OCI-LY7 (cell line): ENCODE measurements at regions not wholly inside any gene's neighbourhood (a gene's known extent, or its start where the extent isn't known, plus 50 kb on each side); places are given as distances from the start of the nearest gene placed in this dataset.

Source experiments
- BruUV-seq: library from RNA; stranded (reverse); fragments of 400-500 nt; replicated peaks from 2 replicates; lab custom pipeline; 2021; lab: Mats Ljungman, UMichigan
- CTCF ChIA-PET: fragments of 300-600 bp; sonication (Branson Sonifier 250); formaldehyde crosslinking; loops from one replicate; lab custom pipeline; 2022; ENCODE audit warnings: antibody characterized with exemption; ENCODE audit not compliant: unreplicated experiment; lab: Charles Lee
- POLR2A ChIA-PET: fragments of 300-600 bp; sonication (Branson Sonifier 250); formaldehyde crosslinking; loops from one replicate; lab custom pipeline; 2022; ENCODE audit warnings: antibody characterized with exemption; lab: Charles Lee
- DNase-seq: peaks from one replicate; pipeline ENCODE4 v3.0.0-alpha.2; 2015; ENCODE audit warnings: low spot score
- H2AFZ ChIP-seq: fragments of 200-600 bp; sonication (generic), shearing (Covaris generic); 2 replicates; pipeline ENCODE4 v1.6.1; 2014; ENCODE audit warnings: mild to moderate bottlenecking, antibody characterized with exemption, low read length, moderate library complexity
- H3K27ac ChIP-seq: fragments of 200-600 bp; sonication (generic); 2 replicates; pipeline ENCODE4 v1.5.1; 2014; ENCODE audit warnings: mixed run types, low read depth, mild to moderate bottlenecking, moderate library complexity, low read length, inconsistent platforms; ENCODE audit not compliant: poor library complexity, severe bottlenecking
- H3K36me3 ChIP-seq: fragments of 200-600 bp; sonication (generic); 2 replicates; pipeline ENCODE4 v1.6.1; 2014; ENCODE audit warnings: mild to moderate bottlenecking, antibody characterized with exemption, low read length, moderate library complexity, mixed read lengths; ENCODE audit not compliant: insufficient read depth
- H3K4me1 ChIP-seq: fragments of 200-600 bp; sonication (generic); 2 replicates; pipeline ENCODE4 v1.5.1; 2014; ENCODE audit warnings: mild to moderate bottlenecking, low read length; ENCODE audit not compliant: insufficient read depth, poor library complexity, severe bottlenecking
- H3K4me2 ChIP-seq: fragments of 200-600 bp; sonication (generic); 2 replicates; pipeline ENCODE4 v1.6.1; 2014; ENCODE audit warnings: mild to moderate bottlenecking, low read length
- H3K4me3 ChIP-seq: fragments of 200-600 bp; sonication (generic); 2 replicates; pipeline ENCODE4 v1.5.1; 2014; ENCODE audit warnings: mild to moderate bottlenecking, low read depth, low read length; ENCODE audit not compliant: poor library complexity, severe bottlenecking
- H3K79me2 ChIP-seq: fragments of 200-600 bp; sonication (generic); 2 replicates; pipeline ENCODE4 v1.6.1; 2016; ENCODE audit warnings: low read depth, mild to moderate bottlenecking, low read length, moderate library complexity, mixed read lengths; ENCODE audit not compliant: insufficient read depth
- H3K9me2 ChIP-seq: fragments of 200-600 bp; sonication (generic); 2 replicates; pipeline ENCODE4 v1.6.1; 2016; ENCODE audit warnings: mild to moderate bottlenecking, low read length, mixed read lengths; ENCODE audit not compliant: insufficient read depth
- H3K9me3 ChIP-seq: fragments of 200-600 bp; sonication (generic); 2 replicates; pipeline ENCODE4 v1.6.1; 2014; ENCODE audit warnings: mild to moderate bottlenecking, mixed run types, low read length, mixed read lengths
- H4K20me1 ChIP-seq: fragments of 200-600 bp; sonication (generic); 2 replicates; pipeline ENCODE4 v1.6.1; 2014; ENCODE audit warnings: mild to moderate bottlenecking, antibody characterized with exemption, low read length, moderate library complexity, mixed read lengths; ENCODE audit not compliant: insufficient read depth
- EZH2phosphoT487 ChIP-seq: fragments of 200-600 bp; sonication (generic); IDR thresholded peaks from 2 replicates; pipeline ENCODE4 v1.6.1; 2018; ENCODE audit warnings: low read depth, borderline replicate concordance, mild to moderate bottlenecking, mixed run types, antibody characterized with exemption, low read length, moderate library complexity, mixed read lengths
- intact Hi-C: fragments of 100-400 bp; cut with micrococcal nuclease; formaldehyde crosslinking; loops from one replicate; pipeline ENCODE4 v1.10.0; 2022; ENCODE audit not compliant: unreplicated experiment
- TF ChIP-seq, protein P1 (sequence below): fragments of 200-600 bp; sonication (generic); conservative IDR thresholded peaks from 2 replicates; pipeline ENCODE4 v1.5.1; 2014; ENCODE audit warnings: mild to moderate bottlenecking, antibody characterized with exemption, low read length, moderate library complexity, mixed read lengths

DNA sequence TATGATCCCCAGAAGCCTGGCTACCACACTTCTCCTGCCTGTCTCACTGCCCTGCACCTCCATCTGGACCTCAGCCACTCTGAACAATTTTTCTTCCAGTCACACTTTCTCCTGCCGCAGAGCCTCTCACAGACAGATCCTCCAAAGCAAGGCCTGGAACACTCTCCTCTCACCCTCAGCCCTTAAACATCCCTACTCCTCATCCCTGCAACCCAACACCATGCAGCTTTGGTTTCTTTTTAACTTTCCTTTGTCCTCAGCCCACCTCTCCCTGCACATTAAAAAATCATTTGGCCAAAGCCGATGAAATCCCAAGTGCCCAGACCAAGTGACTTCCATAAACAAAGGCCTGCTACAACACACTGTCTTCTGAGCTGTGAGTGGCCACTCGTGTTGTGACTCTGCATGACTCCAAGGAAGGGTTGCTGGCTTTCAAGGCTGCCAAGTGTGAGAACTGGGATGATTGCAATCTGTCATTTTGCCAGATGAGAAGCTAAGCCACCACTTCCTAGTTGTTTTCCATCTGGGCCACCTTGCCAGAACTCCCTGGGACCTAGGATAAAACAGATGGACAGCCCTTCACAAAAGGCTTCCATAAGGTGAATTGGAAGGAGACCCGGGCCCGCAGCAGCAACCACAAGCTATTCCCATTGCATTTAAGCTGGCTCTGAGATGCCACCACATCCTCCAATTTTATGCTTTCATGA lies 144.4 kb upstream of the SSTR4 start:
- TF ChIP-seq, protein P1, sequence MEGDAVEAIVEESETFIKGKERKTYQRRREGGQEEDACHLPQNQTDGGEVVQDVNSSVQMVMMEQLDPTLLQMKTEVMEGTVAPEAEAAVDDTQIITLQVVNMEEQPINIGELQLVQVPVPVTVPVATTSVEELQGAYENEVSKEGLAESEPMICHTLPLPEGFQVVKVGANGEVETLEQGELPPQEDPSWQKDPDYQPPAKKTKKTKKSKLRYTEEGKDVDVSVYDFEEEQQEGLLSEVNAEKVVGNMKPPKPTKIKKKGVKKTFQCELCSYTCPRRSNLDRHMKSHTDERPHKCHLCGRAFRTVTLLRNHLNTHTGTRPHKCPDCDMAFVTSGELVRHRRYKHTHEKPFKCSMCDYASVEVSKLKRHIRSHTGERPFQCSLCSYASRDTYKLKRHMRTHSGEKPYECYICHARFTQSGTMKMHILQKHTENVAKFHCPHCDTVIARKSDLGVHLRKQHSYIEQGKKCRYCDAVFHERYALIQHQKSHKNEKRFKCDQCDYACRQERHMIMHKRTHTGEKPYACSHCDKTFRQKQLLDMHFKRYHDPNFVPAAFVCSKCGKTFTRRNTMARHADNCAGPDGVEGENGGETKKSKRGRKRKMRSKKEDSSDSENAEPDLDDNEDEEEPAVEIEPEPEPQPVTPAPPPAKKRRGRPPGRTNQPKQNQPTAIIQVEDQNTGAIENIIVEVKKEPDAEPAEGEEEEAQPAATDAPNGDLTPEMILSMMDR = no peak
- TF ChIP-seq EZH2phosphoT487 = no peak
- Histone ChIP-seq H3K4me2 (no peak overlapping the region), H3K4me3 (no peak overlapping the region), H3K36me3 (no peaks in the 10 kb centered on the region), H3K9me3 (no peaks in the 10 kb centered on the region), H2AFZ (no peak overlapping the region), H3K27ac (no peak overlapping the region), H3K9me2 (no peaks in the 10 kb centered on the region), H3K4me1 (no peaks in the 10 kb centered on the region), H3K79me2 (no peaks in the 10 kb centered on the region), H4K20me1 (no peaks in the 10 kb centered on the region)
- DNase-seq = no peak
- intact Hi-C loops = no loop called here
- no TSS peak for BruUV-seq
- POLR2A ChIA-PET = no interaction called here
- CTCF ChIA-PET = no interaction called here

DNA sequence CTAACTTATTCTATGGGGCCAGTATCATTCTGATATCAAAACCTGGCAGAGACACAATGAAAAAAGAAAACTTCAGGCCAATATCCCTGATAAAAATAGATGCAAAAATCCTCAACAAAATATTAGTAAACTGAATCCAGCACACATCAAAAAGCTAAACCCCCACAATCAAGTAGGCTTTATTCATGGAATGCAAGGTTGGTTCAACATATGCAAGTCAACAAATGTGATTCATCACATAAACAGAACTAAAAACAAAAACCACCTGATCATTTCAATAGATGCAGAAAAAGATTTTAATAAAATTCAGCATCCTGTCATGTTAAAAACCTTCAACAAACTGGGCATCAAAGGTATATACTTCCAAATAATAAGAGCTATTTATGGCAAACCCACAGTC lies 133.9 kb upstream of the SSTR4 start:
- H3K27ac ChIP-seq = no peak overlapping the region
- 0 out of 2 replicates have a peak, but pooled peaks cover 4% of the 10 kb centered on the region for H3K9me3 ChIP-seq
- H2AFZ ChIP-seq = no peak overlapping the region
- DNase-seq = no peak
- POLR2A ChIA-PET = interaction anchor here (1.5 kb wide), 1 partner anchor 16 kb away, joined by 3 read pairs; no protein-coding TSS in a partner anchor
- no peaks in the 10 kb centered on the region for H3K4me1 ChIP-seq
- no peak overlapping the region for H3K4me2 ChIP-seq
- H4K20me1 ChIP-seq = no peaks in the 10 kb centered on the region
- intact Hi-C loops = no loop called here
- H3K4me3 ChIP-seq = no peak overlapping the region
- no peaks in the 10 kb centered on the region for H3K36me3 ChIP-seq
- no peaks in the 10 kb centered on the region for H3K79me2 ChIP-seq
- no TSS peak for BruUV-seq
- CTCF ChIA-PET = no interaction called here
- TF ChIP-seq EZH2phosphoT487 = no peak
- TF ChIP-seq, protein P1 = no peak
- H3K9me2 ChIP-seq = no peaks in the 10 kb centered on the region

DNA sequence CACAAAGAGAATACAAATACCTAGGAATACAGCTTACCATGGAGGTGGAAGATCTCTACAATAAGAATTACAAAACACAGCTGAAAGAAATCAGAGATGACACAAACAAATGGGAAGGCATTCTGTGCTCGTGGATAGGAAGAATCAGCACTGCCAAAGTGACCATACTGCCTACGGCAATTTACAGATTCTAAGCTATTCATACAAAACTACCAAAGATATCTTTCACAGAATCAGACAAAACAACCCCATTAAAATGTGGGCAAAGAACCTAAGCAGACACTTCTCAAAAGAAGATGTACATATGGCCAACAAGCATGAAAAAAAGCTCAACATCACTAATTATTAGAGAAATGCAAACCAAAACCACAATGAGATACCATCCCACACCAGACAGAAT lies 133.2 kb upstream of the SSTR4 start:
- Histone ChIP-seq H3K27ac (no peak overlapping the region), H3K79me2 (no peaks in the 10 kb centered on the region), H3K36me3 (no peaks in the 10 kb centered on the region), H3K4me3 (no peak overlapping the region), H4K20me1 (no peaks in the 10 kb centered on the region), H3K4me1 (no peaks in the 10 kb centered on the region), H2AFZ (no peak overlapping the region), H3K9me3 (0 out of 2 replicates have a peak, but pooled peaks cover 4% of the 10 kb centered on the region), H3K9me2 (no peaks in the 10 kb centered on the region), H3K4me2 (no peak overlapping the region)
- no TSS peak for BruUV-seq
- intact Hi-C loops = no loop called here
- CTCF ChIA-PET = no interaction called here
- TF ChIP-seq EZH2phosphoT487 = no peak
- TF ChIP-seq, protein P1 = no peak
- DNase-seq = no peak
- POLR2A ChIA-PET = interaction anchor here (1.5 kb wide), 1 partner anchor 15 kb away, joined by 3 read pairs; no protein-coding TSS in a partner anchor
